AG10803 (cell line): ENCODE measurements at regions not wholly inside any gene's neighbourhood (a gene's known extent, or its start where the extent isn't known, plus 50 kb on each side); places are given as distances from the start of the nearest gene placed in this dataset.

Experiments
- DNase-seq: peaks from one replicate; pipeline ENCODE4 v3.0.0; 2010; ENCODE audit warnings: low read depth
- H3K4me3 ChIP-seq: 2 replicates; pipeline ENCODE4 v1.5.1; 2011; ENCODE audit warnings: mild to moderate bottlenecking, low read length, control low read depth
- TF ChIP-seq, protein P1 (sequence below): conservative IDR thresholded peaks from 2 replicates; pipeline ENCODE4 v1.5.1; 2011; ENCODE audit warnings: mild to moderate bottlenecking, low read length, control low read depth, inconsistent platforms

DNA sequence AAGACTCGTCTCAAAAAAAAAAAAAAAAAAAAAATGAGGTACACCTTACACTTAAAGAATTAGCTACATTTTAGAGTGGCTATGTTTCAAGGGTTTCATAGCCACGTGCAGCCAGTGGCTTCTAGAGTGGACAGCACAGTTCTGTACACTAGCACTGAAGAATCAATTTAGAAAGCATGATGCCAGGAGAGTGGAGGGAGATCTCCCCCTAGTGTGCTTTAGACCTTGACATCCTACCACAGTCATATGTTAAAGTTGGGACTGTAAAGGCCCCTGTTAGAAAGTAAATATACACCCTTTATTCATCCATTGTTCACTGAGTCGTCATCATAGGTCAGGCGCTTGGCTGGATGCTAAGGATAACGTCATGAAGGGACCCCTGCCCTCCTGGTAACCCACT, 179.4 kb downstream of the QDPR start:
- TF ChIP-seq, protein P1, sequence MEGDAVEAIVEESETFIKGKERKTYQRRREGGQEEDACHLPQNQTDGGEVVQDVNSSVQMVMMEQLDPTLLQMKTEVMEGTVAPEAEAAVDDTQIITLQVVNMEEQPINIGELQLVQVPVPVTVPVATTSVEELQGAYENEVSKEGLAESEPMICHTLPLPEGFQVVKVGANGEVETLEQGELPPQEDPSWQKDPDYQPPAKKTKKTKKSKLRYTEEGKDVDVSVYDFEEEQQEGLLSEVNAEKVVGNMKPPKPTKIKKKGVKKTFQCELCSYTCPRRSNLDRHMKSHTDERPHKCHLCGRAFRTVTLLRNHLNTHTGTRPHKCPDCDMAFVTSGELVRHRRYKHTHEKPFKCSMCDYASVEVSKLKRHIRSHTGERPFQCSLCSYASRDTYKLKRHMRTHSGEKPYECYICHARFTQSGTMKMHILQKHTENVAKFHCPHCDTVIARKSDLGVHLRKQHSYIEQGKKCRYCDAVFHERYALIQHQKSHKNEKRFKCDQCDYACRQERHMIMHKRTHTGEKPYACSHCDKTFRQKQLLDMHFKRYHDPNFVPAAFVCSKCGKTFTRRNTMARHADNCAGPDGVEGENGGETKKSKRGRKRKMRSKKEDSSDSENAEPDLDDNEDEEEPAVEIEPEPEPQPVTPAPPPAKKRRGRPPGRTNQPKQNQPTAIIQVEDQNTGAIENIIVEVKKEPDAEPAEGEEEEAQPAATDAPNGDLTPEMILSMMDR, result no peak; the same call in 1 of the 2 replicates

DNA sequence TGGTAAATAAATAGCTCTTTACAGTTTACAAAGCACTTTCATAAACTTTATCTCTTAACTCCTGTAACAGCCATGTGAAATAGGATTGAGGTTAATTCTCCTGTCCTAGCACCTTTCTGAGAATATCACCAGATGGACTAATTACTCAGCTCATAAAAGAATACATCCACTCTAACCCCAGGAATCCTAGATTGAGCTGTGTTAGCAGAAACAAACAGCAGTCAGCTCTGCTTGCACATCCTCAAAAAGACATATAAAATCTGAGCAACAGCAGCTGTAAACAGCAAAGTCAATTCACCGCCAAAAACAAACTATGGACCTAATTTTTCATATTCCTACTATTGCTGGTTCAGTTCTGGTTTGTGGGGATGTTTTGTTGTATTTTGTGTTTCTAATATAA, 182.8 kb downstream of the QDPR start:
- TF ChIP-seq, protein P1, result no peak
- H3K4me3 ChIP-seq, result no peak overlapping the region
- DNase-seq, result no peak

More for the DNA sequence above, 179.4 kb downstream of the QDPR start:
- DNase-seq, result no peak
- H3K4me3 ChIP-seq, result no peak overlapping the region

DNA sequence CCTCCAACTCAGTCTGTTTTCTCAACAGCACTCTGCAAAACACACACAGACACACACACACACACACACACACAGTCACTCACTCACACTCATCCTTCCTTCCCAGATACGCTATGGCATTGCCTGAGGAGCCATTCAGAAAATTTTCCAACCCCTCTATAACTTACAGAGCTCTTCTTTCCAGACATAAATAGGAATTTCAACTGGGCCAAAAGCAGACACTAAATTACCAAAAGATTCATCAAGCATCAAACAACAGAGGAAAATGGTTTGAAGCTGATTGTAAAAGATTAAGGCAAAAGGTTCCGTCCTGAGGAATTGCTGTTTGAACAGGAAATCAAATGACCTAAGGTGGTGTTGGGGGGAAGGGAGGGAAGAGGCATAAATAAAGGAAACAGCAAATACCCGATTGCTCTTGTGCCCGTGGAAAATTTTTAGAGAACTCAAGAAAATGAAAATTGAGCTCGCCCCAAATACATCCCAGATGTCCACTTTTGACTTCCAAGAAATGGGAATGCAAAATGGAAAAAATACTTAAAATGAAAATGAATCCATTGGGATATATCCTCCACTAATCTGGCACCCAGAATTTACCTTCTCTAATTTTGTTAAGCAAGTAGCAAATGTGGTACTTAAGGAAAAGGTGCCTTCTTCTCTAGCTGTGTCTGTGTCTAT, 183.6 kb downstream of the QDPR start:
- DNase-seq, result no peak
- no peak overlapping the region for H3K4me3 ChIP-seq
- TF ChIP-seq, protein P1, result no peak

DNA sequence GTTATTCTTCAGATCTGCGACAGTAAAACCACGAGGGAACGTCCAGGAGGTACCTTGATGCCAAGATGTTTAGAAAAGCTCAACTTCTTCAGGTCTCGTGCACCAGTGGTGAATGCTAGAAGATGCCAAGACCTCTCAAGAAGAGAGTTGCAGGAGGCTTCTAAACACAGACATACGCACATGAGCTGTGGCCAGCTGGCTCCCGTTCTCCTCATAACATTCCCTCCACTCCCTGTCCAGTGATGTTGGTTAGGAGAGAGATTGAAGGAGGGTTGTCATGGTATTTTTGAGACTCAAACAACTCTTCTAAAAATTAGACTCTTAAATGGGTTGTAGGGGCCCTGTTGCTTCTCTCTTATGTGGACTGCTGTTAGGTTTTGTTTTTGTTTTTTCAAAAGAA, 184.3 kb downstream of the QDPR start:
- DNase-seq, result peak; percentile 42
- H3K4me3 ChIP-seq, result no peak overlapping the region
- TF ChIP-seq, protein P1, result no peak

DNA sequence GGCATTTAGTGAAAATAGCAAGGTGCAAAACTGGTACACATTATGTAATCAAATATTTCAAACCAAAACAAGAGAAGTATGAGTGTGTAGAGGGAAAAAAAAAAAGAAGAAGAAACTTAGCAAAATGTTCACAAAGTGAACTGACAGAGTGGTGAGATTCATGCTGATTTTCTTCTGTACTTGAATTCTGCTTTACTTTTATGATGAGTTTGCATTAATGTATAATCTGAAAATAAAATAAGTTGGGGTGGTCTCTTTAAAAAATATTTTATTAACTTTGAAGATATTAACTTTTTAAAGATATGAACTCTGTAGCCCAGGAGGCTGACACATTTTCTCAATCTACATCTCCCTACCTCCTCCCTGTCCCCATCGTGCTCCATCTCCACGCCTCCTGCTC, 185.1 kb downstream of the QDPR start:
- no peak overlapping the region for H3K4me3 ChIP-seq
- TF ChIP-seq, protein P1, result no peak
- DNase-seq, result no peak

DNA sequence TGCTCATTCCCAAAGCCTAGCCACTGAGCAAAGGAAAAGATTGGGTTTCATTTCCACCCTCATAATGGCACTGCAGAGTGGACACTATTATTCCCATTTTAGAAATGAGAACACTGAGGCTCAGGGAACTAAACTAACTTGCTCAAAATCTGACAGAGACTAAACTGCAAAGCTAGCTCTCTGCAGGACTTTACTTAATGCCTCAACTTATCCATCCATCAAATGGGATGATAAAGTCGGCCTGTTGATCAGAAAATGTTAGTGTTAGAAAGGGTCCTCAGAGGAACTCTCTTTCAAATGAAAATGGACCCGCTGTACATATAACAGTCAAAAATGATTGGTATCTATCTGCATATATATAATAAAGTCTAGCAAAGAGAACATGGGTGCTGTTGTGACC, 186.8 kb downstream of the QDPR start:
- no peak for DNase-seq
- no peak overlapping the region for H3K4me3 ChIP-seq
- TF ChIP-seq, protein P1, result no peak

DNA sequence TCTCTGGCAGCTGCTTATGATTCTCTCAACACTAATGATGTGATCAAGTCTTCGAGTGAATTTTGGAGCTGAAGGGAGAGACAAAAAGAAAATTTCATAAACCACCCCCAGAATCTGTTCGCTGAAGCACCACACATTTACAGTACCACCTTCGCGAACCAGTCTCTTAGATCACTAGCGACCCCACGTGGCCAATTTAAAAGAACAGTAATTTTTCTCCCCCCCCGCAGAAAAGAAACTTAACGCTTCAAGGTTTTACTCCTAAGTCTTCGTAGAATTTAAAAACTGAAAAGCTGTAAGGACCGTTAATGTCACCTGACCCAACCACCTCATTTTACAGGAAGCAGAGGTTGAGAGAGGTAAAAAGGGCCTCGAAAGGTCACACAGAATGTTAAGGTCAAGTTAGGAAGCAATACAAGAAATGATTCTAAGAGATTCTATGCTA, 187.5 kb downstream of the QDPR start:
- TF ChIP-seq, protein P1, result peak; percentile 72
- peak overlapping the region; percentile 29 for H3K4me3 ChIP-seq
- peak; percentile 72 for DNase-seq
